GM19468 (cell line): ENCODE measurements at regions not wholly inside any gene's neighbourhood (a gene's known extent, or its start where the extent isn't known, plus 50 kb on each side); places are given as distances from the start of the nearest gene placed in this dataset.
"Not testable (repeated sequence)": the region's sequence is repeated elsewhere in the genome, so short reads cannot be mapped to it uniquely, and the experiment has no call there.

Experiments
- ATAC-seq: cut with Tn5 transposase; IDR thresholded peaks from one replicate; pipeline ENCODE4 v1.9.1; 2021; ENCODE audit warnings: mild to moderate bottlenecking, moderate library complexity, moderate number of reproducible peaks; ENCODE audit not compliant: unreplicated experiment; ENCODE audit errors: extremely low read depth

- no peak for ATAC-seq
Observed at GRCh38 chr2:83143946-83144345, 1315.1 kb downstream of the SUCLG1 start.

- no peak for ATAC-seq
Observed at GRCh38 chr2:83142934-83143333, 1316.1 kb downstream of the SUCLG1 start.

- ATAC-seq: no peak
Observed at GRCh38 chr2:83115606-83116005, 1343.5 kb downstream of the SUCLG1 start.

- no peak for ATAC-seq
Observed at GRCh38 chr2:83115155-83115554, 1343.9 kb downstream of the SUCLG1 start.

- ATAC-seq: no peak
Observed at GRCh38 chr2:83113953-83114352, 1345.1 kb downstream of the SUCLG1 start.

- no peak for ATAC-seq
Observed at GRCh38 chr2:83112858-83113257, 1346.2 kb downstream of the SUCLG1 start.

- ATAC-seq: no peak
Observed at GRCh38 chr2:83109284-83109683, 1349.8 kb downstream of the SUCLG1 start.

GRCh38 chr2:83106853-83107252 is 1352.2 kb downstream of the SUCLG1 start:
- ATAC-seq: no peak

- ATAC-seq: no peak
Observed at GRCh38 chr2:83104202-83104601, 1354.9 kb downstream of the SUCLG1 start.

GRCh38 chr2:83103613-83104012 is 1355.5 kb downstream of the SUCLG1 start:
- ATAC-seq: no peak

- not testable (repeated sequence) for ATAC-seq
Observed at GRCh38 chr2:83089051-83089450, 1370.0 kb downstream of the SUCLG1 start.

- no peak for ATAC-seq
Observed at GRCh38 chr2:83085869-83086268, 1373.2 kb downstream of the SUCLG1 start.

- ATAC-seq: no peak
Observed at GRCh38 chr2:83081826-83082690, 1377.0 kb downstream of the SUCLG1 start.

GRCh38 chr2:83079007-83079406 is 1380.1 kb downstream of the SUCLG1 start:
- no peak for ATAC-seq

GRCh38 chr2:83072767-83073166 is 1386.3 kb downstream of the SUCLG1 start:
- no peak for ATAC-seq

GRCh38 chr2:83071914-83072313 is 1387.2 kb downstream of the SUCLG1 start:
- no peak for ATAC-seq

GRCh38 chr2:83071352-83071751 is 1387.7 kb downstream of the SUCLG1 start:
- no peak for ATAC-seq

GRCh38 chr2:83069724-83070123 is 1389.4 kb downstream of the SUCLG1 start:
- no peak for ATAC-seq

- no peak for ATAC-seq
Observed at GRCh38 chr2:83068714-83069113, 1390.4 kb downstream of the SUCLG1 start.

GRCh38 chr2:83067947-83068346 is 1391.1 kb downstream of the SUCLG1 start:
- no peak for ATAC-seq

- ATAC-seq: no peak
Observed at GRCh38 chr2:83063933-83064332, 1395.1 kb downstream of the SUCLG1 start.

GRCh38 chr2:83063511-83063910 is 1395.6 kb downstream of the SUCLG1 start:
- no peak for ATAC-seq
